ENCODE measurements at regions not wholly inside any gene's neighbourhood (a gene's known extent, or its start where the extent isn't known, plus 50 kb on each side); places are given as distances from the start of the nearest gene placed in this dataset.

- DNase-seq, result no peak
Measured at GRCh38 chr16:59758848-59759247, 1024.7 kb upstream of the GOT2 start.

GRCh38 chr16:59754854-59755253, 1020.7 kb upstream of the GOT2 start:
- no peak for DNase-seq

- no peak for DNase-seq
Measured at GRCh38 chr16:59749662-59750336, 1015.7 kb upstream of the GOT2 start.

GRCh38 chr16:59748531-59748930, 1014.4 kb upstream of the GOT2 start:
- DNase-seq, result no peak

GRCh38 chr16:59743504-59743903, 1009.4 kb upstream of the GOT2 start:
- DNase-seq, result no peak

GRCh38 chr16:59740858-59741257, 1006.7 kb upstream of the GOT2 start:
- no peak for DNase-seq

GRCh38 chr16:59737274-59737673, 1003.2 kb upstream of the GOT2 start:
- DNase-seq, result no peak

- DNase-seq, result no peak
Measured at GRCh38 chr16:59733321-59733720, 999.2 kb upstream of the GOT2 start.

GRCh38 chr16:59729613-59730012, 995.5 kb upstream of the GOT2 start:
- no peak for DNase-seq

- no peak for DNase-seq
Measured at GRCh38 chr16:59719121-59719520, 985.0 kb upstream of the GOT2 start.

GRCh38 chr16:59707436-59708226, 973.5 kb upstream of the GOT2 start:
- no peak for DNase-seq

GRCh38 chr16:59701963-59702930, 968.1 kb upstream of the GOT2 start:
- no peak for DNase-seq

GRCh38 chr16:59699786-59700185, 965.7 kb upstream of the GOT2 start:
- DNase-seq, result no peak

GRCh38 chr16:59698346-59699020, 964.4 kb upstream of the GOT2 start:
- no peak for DNase-seq

GRCh38 chr16:59697761-59698160, 963.6 kb upstream of the GOT2 start:
- DNase-seq, result no peak

GRCh38 chr16:59697236-59697635, 963.1 kb upstream of the GOT2 start:
- no peak for DNase-seq

- no peak for DNase-seq
Measured at GRCh38 chr16:59696495-59696894, 962.4 kb upstream of the GOT2 start.

- no peak for DNase-seq
Measured at GRCh38 chr16:59690216-59690615, 956.1 kb upstream of the GOT2 start.

- no peak for DNase-seq
Measured at GRCh38 chr16:59688006-59688405, 953.9 kb upstream of the GOT2 start.

- DNase-seq, result no peak
Measured at GRCh38 chr16:59686405-59686804, 952.3 kb upstream of the GOT2 start.

- DNase-seq, result no peak
Measured at GRCh38 chr16:59684911-59685310, 950.8 kb upstream of the GOT2 start.

- no peak for DNase-seq
Measured at GRCh38 chr16:59683709-59684108, 949.6 kb upstream of the GOT2 start.

Measured in SIG-M5 (cell line).